GM23248 (cell line): ENCODE measurements at regions not wholly inside any gene's neighbourhood (a gene's known extent, or its start where the extent isn't known, plus 50 kb on each side); places are given as distances from the start of the nearest gene placed in this dataset.
"Not testable (repeated sequence)": the region's sequence is repeated elsewhere in the genome, so short reads cannot be mapped to it uniquely, and the experiment has no call there.

Experiments
- EZH2 ChIP-seq: fragments of 200-600 bp; sonication (generic); IDR thresholded peaks from 2 replicates; pipeline ENCODE4 v1.6.1; 2018; ENCODE audit warnings: antibody characterized with exemption, mild to moderate bottlenecking; ENCODE audit not compliant: insufficient read depth, poor library complexity, severe bottlenecking
- EZH2phosphoT487 ChIP-seq: fragments of 200-600 bp; sonication (generic); IDR thresholded peaks from 2 replicates; pipeline ENCODE4 v1.6.1; 2018; ENCODE audit warnings: antibody characterized with exemption, moderate library complexity, mild to moderate bottlenecking, low read depth; ENCODE audit not compliant: insufficient read depth

DNA sequence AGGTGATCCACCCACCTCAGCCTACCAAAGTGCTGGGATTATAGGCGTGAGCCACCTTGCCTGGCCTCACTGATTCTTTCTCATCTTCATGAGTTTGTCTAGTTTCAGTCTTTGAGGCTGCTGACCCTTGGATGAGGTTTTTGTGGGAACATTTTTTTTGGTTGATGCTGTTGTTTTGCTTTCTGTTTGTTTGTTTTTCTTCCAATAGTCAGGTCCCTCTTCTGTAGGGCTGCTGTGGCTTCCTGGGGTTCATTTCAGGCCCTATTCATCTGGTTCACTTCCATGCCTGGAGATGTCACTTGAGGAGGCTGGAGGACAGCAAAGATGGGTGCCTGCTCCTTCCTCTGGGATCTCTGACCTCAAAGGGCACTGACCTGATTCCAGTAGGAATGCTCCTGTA lies 68.1 kb upstream of the AHI1 start:
- TF ChIP-seq EZH2phosphoT487, EZH2: not testable (repeated sequence)
